Kidney epithelial cell (primary cell): ENCODE measurements at regions not wholly inside any gene's neighbourhood (a gene's known extent, or its start where the extent isn't known, plus 50 kb on each side); places are given as distances from the start of the nearest gene placed in this dataset.

ENCODE experiments used
- DNase-seq: peaks from one replicate; pipeline ENCODE4 v3.0.0-alpha.2; 2010; ENCODE audit warnings: low read depth
- H3K27me3 ChIP-seq: 2 replicates; pipeline ENCODE4 v1.6.0; 2011; ENCODE audit warnings: low read length; ENCODE audit not compliant: control insufficient read depth, insufficient read depth
- H3K36me3 ChIP-seq: 2 replicates; pipeline ENCODE4 v1.5.1; 2011; ENCODE audit warnings: low read length; ENCODE audit not compliant: control insufficient read depth, insufficient read depth
- H3K4me3 ChIP-seq: 2 replicates; pipeline ENCODE4 v1.5.1; 2011; ENCODE audit warnings: low read depth, mild to moderate bottlenecking, control low read depth, low read length
- CTCF ChIP-seq: IDR thresholded peaks from 2 replicates; pipeline ENCODE4 v1.5.1; 2011; ENCODE audit warnings: mild to moderate bottlenecking, moderate library complexity, low read length, control low read depth, inconsistent platforms; ENCODE audit not compliant: insufficient read depth, poor library complexity, severe bottlenecking

GRCh38 chr16:52071101-52071500 lies 475.8 kb downstream of the TOX3 start:
- DNase-seq, result no peak
- no peak overlapping the region for H3K4me3 ChIP-seq
- no peaks in the 10 kb centered on the region for H3K36me3 ChIP-seq
- no peaks in the 10 kb centered on the region for H3K27me3 ChIP-seq
- TF ChIP-seq CTCF, result no peak

- H3K27me3 ChIP-seq, result no peaks in the 10 kb centered on the region
- no peaks in the 10 kb centered on the region for H3K36me3 ChIP-seq
- DNase-seq, result no peak
- TF ChIP-seq CTCF, result no peak
- H3K4me3 ChIP-seq, result no peak overlapping the region
Measured at GRCh38 chr16:52070341-52071057, 476.4 kb downstream of the TOX3 start.

GRCh38 chr16:52069866-52070265 lies 477.1 kb downstream of the TOX3 start:
- no peak overlapping the region for H3K4me3 ChIP-seq
- H3K27me3 ChIP-seq, result no peaks in the 10 kb centered on the region
- peak; percentile 33 for TF ChIP-seq CTCF
- H3K36me3 ChIP-seq, result no peaks in the 10 kb centered on the region
- no peak for DNase-seq

- no peak overlapping the region for H3K4me3 ChIP-seq
- H3K36me3 ChIP-seq, result no peaks in the 10 kb centered on the region
- no peak for DNase-seq
- TF ChIP-seq CTCF, result peak; percentile 42
- H3K27me3 ChIP-seq, result no peaks in the 10 kb centered on the region
Measured at GRCh38 chr16:52068447-52069074, 478.4 kb downstream of the TOX3 start.

- no peak for TF ChIP-seq CTCF
- no peaks in the 10 kb centered on the region for H3K36me3 ChIP-seq
- DNase-seq, result no peak
- no peak overlapping the region for H3K4me3 ChIP-seq
- no peaks in the 10 kb centered on the region for H3K27me3 ChIP-seq
Measured at GRCh38 chr16:52066962-52067361, 480.0 kb downstream of the TOX3 start.
